ENCODE measurements at regions not wholly inside any gene's neighbourhood (a gene's known extent, or its start where the extent isn't known, plus 50 kb on each side); places are given as distances from the start of the nearest gene placed in this dataset.

DNA sequence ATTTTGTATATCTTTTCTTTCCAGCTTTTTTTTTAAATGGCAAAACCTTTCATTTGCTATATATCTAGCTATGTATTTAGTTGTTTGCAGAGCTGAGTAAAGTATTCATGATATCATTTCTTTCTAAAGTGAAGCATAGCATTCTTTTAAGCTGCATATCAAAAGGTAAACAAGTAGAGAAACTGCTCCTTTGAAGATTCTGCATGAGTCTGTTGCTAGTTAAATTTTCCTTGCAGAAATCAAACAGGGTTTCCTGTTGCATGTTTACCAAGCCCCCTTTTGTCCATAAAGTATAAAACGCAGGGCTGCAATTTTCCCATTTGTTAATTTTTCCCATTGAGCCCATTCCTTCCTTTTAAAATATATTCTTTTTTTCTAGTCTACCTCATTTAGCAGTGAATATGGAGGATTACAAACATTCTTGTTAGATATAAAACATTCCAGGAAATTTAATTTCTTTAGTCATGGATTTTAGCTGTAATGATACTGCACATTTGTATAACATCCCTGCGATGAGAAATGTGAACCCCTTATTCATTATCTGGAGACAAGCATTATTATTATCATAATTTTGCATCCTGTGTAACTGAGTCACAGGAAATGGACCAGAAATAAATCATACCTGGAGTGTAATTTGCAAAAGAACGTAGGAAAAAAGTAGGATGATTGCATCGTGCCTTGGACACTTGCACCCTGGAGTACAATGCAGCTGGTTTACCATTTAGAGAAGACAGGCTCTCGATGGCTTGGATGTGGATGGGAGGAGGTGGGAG lies 110.9 kb upstream of the ARGLU1 start:
- TF ChIP-seq YY1 (IDR thresholded peaks at IDR 0.05; ENCODE audit: low read depth) (no peak), JUND (IDR thresholded peaks at IDR 0.05) (no peak), RCOR1 (IDR thresholded peaks at IDR 0.05; ENCODE audit: low read length) (no peak), SMC3 (IDR thresholded peaks at IDR 0.05; ENCODE audit: low read depth, low read length) (no peak), RAD21 (IDR thresholded peaks at IDR 0.05; ENCODE audit: low read length) (no peak), CHD2 (IDR thresholded peaks at IDR 0.05; ENCODE audit: low read length, partially characterized antibody) (no peak), GABPA (IDR thresholded peaks at IDR 0.05; ENCODE audit: low read depth) (no peak), SIN3A (IDR thresholded peaks at IDR 0.05; ENCODE audit: borderline replicate concordance, low read depth, low read length) (no peak)
- TF ChIP-seq, protein P1, sequence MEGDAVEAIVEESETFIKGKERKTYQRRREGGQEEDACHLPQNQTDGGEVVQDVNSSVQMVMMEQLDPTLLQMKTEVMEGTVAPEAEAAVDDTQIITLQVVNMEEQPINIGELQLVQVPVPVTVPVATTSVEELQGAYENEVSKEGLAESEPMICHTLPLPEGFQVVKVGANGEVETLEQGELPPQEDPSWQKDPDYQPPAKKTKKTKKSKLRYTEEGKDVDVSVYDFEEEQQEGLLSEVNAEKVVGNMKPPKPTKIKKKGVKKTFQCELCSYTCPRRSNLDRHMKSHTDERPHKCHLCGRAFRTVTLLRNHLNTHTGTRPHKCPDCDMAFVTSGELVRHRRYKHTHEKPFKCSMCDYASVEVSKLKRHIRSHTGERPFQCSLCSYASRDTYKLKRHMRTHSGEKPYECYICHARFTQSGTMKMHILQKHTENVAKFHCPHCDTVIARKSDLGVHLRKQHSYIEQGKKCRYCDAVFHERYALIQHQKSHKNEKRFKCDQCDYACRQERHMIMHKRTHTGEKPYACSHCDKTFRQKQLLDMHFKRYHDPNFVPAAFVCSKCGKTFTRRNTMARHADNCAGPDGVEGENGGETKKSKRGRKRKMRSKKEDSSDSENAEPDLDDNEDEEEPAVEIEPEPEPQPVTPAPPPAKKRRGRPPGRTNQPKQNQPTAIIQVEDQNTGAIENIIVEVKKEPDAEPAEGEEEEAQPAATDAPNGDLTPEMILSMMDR (IDR thresholded peaks at IDR 0.05), result no peak
- TF ChIP-seq, protein P2, sequence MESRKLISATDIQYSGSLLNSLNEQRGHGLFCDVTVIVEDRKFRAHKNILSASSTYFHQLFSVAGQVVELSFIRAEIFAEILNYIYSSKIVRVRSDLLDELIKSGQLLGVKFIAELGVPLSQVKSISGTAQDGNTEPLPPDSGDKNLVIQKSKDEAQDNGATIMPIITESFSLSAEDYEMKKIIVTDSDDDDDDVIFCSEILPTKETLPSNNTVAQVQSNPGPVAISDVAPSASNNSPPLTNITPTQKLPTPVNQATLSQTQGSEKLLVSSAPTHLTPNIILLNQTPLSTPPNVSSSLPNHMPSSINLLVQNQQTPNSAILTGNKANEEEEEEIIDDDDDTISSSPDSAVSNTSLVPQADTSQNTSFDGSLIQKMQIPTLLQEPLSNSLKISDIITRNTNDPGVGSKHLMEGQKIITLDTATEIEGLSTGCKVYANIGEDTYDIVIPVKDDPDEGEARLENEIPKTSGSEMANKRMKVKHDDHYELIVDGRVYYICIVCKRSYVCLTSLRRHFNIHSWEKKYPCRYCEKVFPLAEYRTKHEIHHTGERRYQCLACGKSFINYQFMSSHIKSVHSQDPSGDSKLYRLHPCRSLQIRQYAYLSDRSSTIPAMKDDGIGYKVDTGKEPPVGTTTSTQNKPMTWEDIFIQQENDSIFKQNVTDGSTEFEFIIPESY (IDR thresholded peaks at IDR 0.05; ENCODE audit: borderline replicate concordance, low read depth), result no peak
- TF ChIP-seq, protein P3, sequence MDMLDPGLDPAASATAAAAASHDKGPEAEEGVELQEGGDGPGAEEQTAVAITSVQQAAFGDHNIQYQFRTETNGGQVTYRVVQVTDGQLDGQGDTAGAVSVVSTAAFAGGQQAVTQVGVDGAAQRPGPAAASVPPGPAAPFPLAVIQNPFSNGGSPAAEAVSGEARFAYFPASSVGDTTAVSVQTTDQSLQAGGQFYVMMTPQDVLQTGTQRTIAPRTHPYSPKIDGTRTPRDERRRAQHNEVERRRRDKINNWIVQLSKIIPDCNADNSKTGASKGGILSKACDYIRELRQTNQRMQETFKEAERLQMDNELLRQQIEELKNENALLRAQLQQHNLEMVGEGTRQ (IDR thresholded peaks at IDR 0.05; ENCODE audit: borderline replicate concordance, low read depth, low read length), result no peak
